ENCODE measurements at regions not wholly inside any gene's neighbourhood (a gene's known extent, or its start where the extent isn't known, plus 50 kb on each side); places are given as distances from the start of the nearest gene placed in this dataset.

- DNase-seq, result no peak
Observed at GRCh38 chr1:14529475-14529874, 69.0 kb upstream of the KAZN start.

DNA sequence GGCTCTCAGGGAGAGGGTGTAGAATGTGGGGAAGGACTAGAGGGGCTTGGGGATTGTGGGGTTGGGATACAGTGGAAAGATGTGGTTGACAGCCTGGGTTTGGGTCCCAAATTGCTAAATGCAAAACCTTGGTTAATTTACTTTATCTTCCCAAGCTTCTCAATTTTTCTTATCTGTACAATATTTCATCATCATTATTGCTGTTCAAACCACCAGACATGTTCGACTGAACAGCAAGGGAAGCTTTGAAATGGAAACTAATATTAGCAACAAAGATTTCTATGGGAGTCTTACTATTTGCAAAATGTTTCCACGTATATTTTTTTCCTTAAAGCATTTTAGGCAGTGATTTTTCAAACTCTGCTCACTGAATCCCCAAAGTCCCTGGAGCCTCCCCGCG is 67.0 kb upstream of the KAZN start:
- DNase-seq, result no peak

More at GRCh38 chr1:14529475-14529874, 69.0 kb upstream of the KAZN start:
- H3K9me3 ChIP-seq (ENCODE audit: control insufficient read depth in 2 of 3, insufficient read depth in 1 of 3, low read length in 3 of 3), result no peaks in the 10 kb centered on the region
- H3K4me1 ChIP-seq (ENCODE audit: control insufficient read depth in 2 of 3, insufficient read depth in 2 of 3, low read depth in 1 of 3, low read length in 3 of 3), result no peaks in the 10 kb centered on the region
- H3K27ac ChIP-seq (ENCODE audit: low read depth in 2 of 2, low read length in 2 of 2), result no peak overlapping the region
- FAIRE-seq, result no peak
- H3K27me3 ChIP-seq (ENCODE audit: control insufficient read depth, insufficient read depth, low read length), result no peaks in the 10 kb centered on the region
- no peak overlapping the region for H3K4me3 ChIP-seq (ENCODE audit: low read length in 3 of 3)
- H3K9ac ChIP-seq (ENCODE audit: low read length in 3 of 3), result no peak overlapping the region
- TF ChIP-seq, protein P1, sequence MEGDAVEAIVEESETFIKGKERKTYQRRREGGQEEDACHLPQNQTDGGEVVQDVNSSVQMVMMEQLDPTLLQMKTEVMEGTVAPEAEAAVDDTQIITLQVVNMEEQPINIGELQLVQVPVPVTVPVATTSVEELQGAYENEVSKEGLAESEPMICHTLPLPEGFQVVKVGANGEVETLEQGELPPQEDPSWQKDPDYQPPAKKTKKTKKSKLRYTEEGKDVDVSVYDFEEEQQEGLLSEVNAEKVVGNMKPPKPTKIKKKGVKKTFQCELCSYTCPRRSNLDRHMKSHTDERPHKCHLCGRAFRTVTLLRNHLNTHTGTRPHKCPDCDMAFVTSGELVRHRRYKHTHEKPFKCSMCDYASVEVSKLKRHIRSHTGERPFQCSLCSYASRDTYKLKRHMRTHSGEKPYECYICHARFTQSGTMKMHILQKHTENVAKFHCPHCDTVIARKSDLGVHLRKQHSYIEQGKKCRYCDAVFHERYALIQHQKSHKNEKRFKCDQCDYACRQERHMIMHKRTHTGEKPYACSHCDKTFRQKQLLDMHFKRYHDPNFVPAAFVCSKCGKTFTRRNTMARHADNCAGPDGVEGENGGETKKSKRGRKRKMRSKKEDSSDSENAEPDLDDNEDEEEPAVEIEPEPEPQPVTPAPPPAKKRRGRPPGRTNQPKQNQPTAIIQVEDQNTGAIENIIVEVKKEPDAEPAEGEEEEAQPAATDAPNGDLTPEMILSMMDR (IDR thresholded peaks at IDR 0.05; ENCODE audit: borderline replicate concordance, extremely low read depth, insufficient read depth), result no peak
- H3K36me3 ChIP-seq (ENCODE audit: control insufficient read depth in 2 of 3, insufficient read depth in 3 of 3, low read length in 3 of 3), result no peaks in the 10 kb centered on the region
- intact Hi-C loops (cut with DNase I), result no loop called here

DNA sequence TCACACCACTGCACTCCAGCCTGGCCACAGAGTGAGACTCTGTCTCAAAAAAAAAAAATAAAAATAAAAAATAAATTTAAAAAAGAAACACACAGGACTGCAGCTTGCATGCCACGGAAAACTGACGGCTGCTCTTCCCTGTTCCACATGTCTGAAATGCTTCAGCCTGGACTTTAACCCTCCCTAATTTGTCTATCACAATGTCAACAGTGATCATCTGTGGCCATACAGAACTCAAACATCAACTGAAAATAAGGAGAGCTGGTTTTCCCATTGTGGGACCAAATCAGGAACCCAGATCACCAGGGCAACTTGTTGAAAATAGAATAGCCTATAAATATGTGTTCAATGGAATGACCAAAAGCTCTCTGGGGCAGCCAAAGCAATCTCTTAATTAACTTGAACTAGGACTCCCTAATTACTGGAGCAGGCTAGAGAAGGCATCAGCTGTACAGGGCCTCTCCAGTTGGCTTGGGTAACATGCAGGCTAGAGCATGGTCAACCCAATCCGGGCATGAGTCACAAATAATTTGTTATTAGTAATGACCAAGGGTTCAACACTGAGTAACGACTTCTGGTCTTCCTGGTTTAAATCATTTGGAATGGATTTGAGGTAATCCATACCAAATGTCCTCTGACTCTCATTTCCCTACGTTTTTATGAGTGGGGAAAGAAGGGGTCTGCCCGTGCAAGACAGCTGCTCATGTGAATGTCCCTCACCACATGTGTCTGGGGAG is 62.7 kb upstream of the KAZN start:
- H3K4me1 ChIP-seq (ENCODE audit: control insufficient read depth in 2 of 3, insufficient read depth in 2 of 3, low read depth in 1 of 3, low read length in 3 of 3), result peaks cover 0 to 7% (median 3%) of the 10 kb centered on the region in 3 donors
- FAIRE-seq (no peak), DNase-seq (no peak)
- H3K36me3 ChIP-seq (ENCODE audit: control insufficient read depth in 2 of 3, insufficient read depth in 3 of 3, low read length in 3 of 3), result no peaks in the 10 kb centered on the region
- no peaks in the 10 kb centered on the region for H3K9me3 ChIP-seq (ENCODE audit: control insufficient read depth in 2 of 3, insufficient read depth in 1 of 3, low read length in 3 of 3)
- TF ChIP-seq, protein P1 (IDR thresholded peaks at IDR 0.05; ENCODE audit: borderline replicate concordance, extremely low read depth, insufficient read depth), result no peak
- H3K27me3 ChIP-seq (ENCODE audit: control insufficient read depth, insufficient read depth, low read length), result no peaks in the 10 kb centered on the region
- H3K27ac ChIP-seq (ENCODE audit: low read depth in 2 of 2, low read length in 2 of 2), result no peak overlapping the region
- no peak overlapping the region for H3K4me3 ChIP-seq (ENCODE audit: low read length in 3 of 3)
- intact Hi-C loops (cut with DNase I), result no loop called here
- H3K9ac ChIP-seq (ENCODE audit: low read length in 3 of 3), result no peak overlapping the region

More for the DNA sequence above, 67.0 kb upstream of the KAZN start:
- intact Hi-C loops (cut with DNase I), result no loop called here
- Histone ChIP-seq H3K4me3 (ENCODE audit: low read length in 3 of 3) (no peak overlapping the region), H3K27ac (ENCODE audit: low read depth in 2 of 2, low read length in 2 of 2) (no peak overlapping the region), H3K9ac (ENCODE audit: low read length in 3 of 3) (no peak overlapping the region), H3K27me3 (ENCODE audit: control insufficient read depth, insufficient read depth, low read length) (no peaks in the 10 kb centered on the region), H3K4me1 (ENCODE audit: control insufficient read depth in 2 of 3, insufficient read depth in 2 of 3, low read depth in 1 of 3, low read length in 3 of 3) (no peaks in the 10 kb centered on the region), H3K9me3 (ENCODE audit: control insufficient read depth in 2 of 3, insufficient read depth in 1 of 3, low read length in 3 of 3) (no peaks in the 10 kb centered on the region), H3K36me3 (ENCODE audit: control insufficient read depth in 2 of 3, insufficient read depth in 3 of 3, low read length in 3 of 3) (no peaks in the 10 kb centered on the region)
- TF ChIP-seq, protein P1 (IDR thresholded peaks at IDR 0.05; ENCODE audit: borderline replicate concordance, extremely low read depth, insufficient read depth), result no peak
- no peak for FAIRE-seq
